IMR-90 (cell line): ENCODE measurements at regions not wholly inside any gene's neighbourhood (a gene's known extent, or its start where the extent isn't known, plus 50 kb on each side); places are given as distances from the start of the nearest gene placed in this dataset.

Experiments
- ATAC-seq: fragments of 200-7000 bp; cut with Tn5 transposase; 2 replicates; pipeline ENCODE4 v1.9.1; 2020; ENCODE audit warnings: low read depth, mild to moderate bottlenecking, moderate library complexity
- BruUV-seq: library from RNA; stranded (reverse); fragments of 400-500 nt; replicated peaks from 2 replicates; lab custom pipeline; 2021; lab: Mats Ljungman, UMichigan
- CTCF ChIA-PET: fragments of 300-600 bp; formaldehyde crosslinking; extraction: SDS; loops from one replicate; lab custom pipeline; 2021; ENCODE audit warnings: antibody characterized with exemption; lab: Yijun Ruan, JAX
- POLR2A ChIA-PET: fragments of 300-600 bp; sonication (Branson Sonifier 250); formaldehyde crosslinking; loops from one replicate; lab custom pipeline; 2022; ENCODE audit warnings: antibody characterized with exemption; ENCODE audit not compliant: unreplicated experiment; lab: Charles Lee
- DNase-seq: peaks from one replicate; pipeline ENCODE4 v3.0.0; 2013
- H2AFZ ChIP-seq: replicated peaks from 2 replicates; pipeline ENCODE3; 2013; ENCODE audit warnings: low read length, mild to moderate bottlenecking; ENCODE audit not compliant: poor library complexity
- H2AK5ac ChIP-seq: 2 replicates; pipeline ENCODE4 v1.6.1; 2013; ENCODE audit warnings: low read depth, low read length, inconsistent platforms
- H2AK9ac ChIP-seq: replicated peaks from 2 replicates; pipeline ENCODE3; 2013; ENCODE audit warnings: mild to moderate bottlenecking, low read depth, low read length, moderate library complexity; ENCODE audit not compliant: poor library complexity
- H2BK120ac ChIP-seq: 2 replicates; pipeline ENCODE4 v1.6.1; 2013; ENCODE audit warnings: low read depth, low read length, inconsistent platforms
- H2BK15ac ChIP-seq: 3 replicates; pipeline ENCODE4 v1.6.1; 2013; ENCODE audit warnings: low read depth, low read length, inconsistent platforms
- H2BK20ac ChIP-seq: 2 replicates; pipeline ENCODE4 v1.6.1; 2013; ENCODE audit warnings: low read depth, mild to moderate bottlenecking, inconsistent platforms, low read length, moderate library complexity
- H2BK5ac ChIP-seq: 2 replicates; pipeline ENCODE4 v1.6.1; 2013; ENCODE audit warnings: mild to moderate bottlenecking, low read depth, low read length, inconsistent platforms; ENCODE audit not compliant: poor library complexity, severe bottlenecking
- H3K14ac ChIP-seq: replicated peaks from 2 replicates; pipeline ENCODE4 v1.6.1; 2013; ENCODE audit warnings: low read depth, low read length, inconsistent platforms
- H3K18ac ChIP-seq: 2 replicates; pipeline ENCODE4 v1.6.1; 2013; ENCODE audit warnings: low read depth, low read length, control low read depth
- H3K23ac ChIP-seq: 2 replicates; pipeline ENCODE4 v1.6.1; 2013; ENCODE audit warnings: low read depth, low read length, inconsistent platforms
- H3K27ac ChIP-seq: 2 replicates; pipeline ENCODE4 v1.5.1; 2013; ENCODE audit warnings: mild to moderate bottlenecking, control low read depth, low read length; ENCODE audit not compliant: insufficient read depth
- H3K27me3 ChIP-seq: 2 replicates; pipeline ENCODE4 v1.6.1; 2013; ENCODE audit warnings: low read length; ENCODE audit not compliant: control insufficient read depth, insufficient read depth
- H3K36me3 ChIP-seq: 2 replicates; pipeline ENCODE4 v1.6.1; 2013; ENCODE audit warnings: low read length, mixed read lengths; ENCODE audit not compliant: control insufficient read depth, insufficient read depth
- H3K4ac ChIP-seq: 2 replicates; pipeline ENCODE4 v1.6.1; 2013; ENCODE audit warnings: low read depth, low read length, inconsistent platforms
- H3K4me1 ChIP-seq: 2 replicates; pipeline ENCODE4 v1.6.1; 2013; ENCODE audit warnings: low read length, mixed read lengths; ENCODE audit not compliant: control insufficient read depth, insufficient read depth
- H3K4me2 ChIP-seq: 2 replicates; pipeline ENCODE4 v1.6.1; 2013; ENCODE audit warnings: low read depth, mild to moderate bottlenecking, control low read depth, low read length, moderate library complexity
- H3K4me3 ChIP-seq: 2 replicates; pipeline ENCODE4 v1.5.1; 2013; ENCODE audit warnings: low read depth, mild to moderate bottlenecking, control low read depth, low read length, moderate library complexity; ENCODE audit not compliant: insufficient read depth
- H3K56ac ChIP-seq: 2 replicates; pipeline ENCODE4 v1.6.1; 2013; ENCODE audit warnings: low read length, inconsistent platforms; ENCODE audit not compliant: insufficient read depth; ENCODE audit errors: extremely low read depth
- H3K79me1 ChIP-seq, 2 experiments: 2 replicates each; pipeline ENCODE4 v1.6.1; 2013; ENCODE audit warnings: low read length in 2 of 2, inconsistent platforms in 1 of 2, low read depth in 1 of 2
- H3K9ac ChIP-seq: 2 replicates; pipeline ENCODE4 v1.6.1; 2013; ENCODE audit warnings: low read depth, low read length, control low read depth
- H3K9me1 ChIP-seq: 2 replicates; pipeline ENCODE4 v1.6.1; 2013; ENCODE audit warnings: low read length, inconsistent platforms; ENCODE audit not compliant: insufficient read depth
- H3K9me3 ChIP-seq: 2 replicates; pipeline ENCODE4 v1.6.1; 2013; ENCODE audit warnings: low read length; ENCODE audit not compliant: control insufficient read depth, insufficient read depth
- H4K20me1 ChIP-seq: 2 replicates; pipeline ENCODE4 v1.6.1; 2013; ENCODE audit warnings: low read length, inconsistent platforms; ENCODE audit not compliant: insufficient read depth
- H4K5ac ChIP-seq: 2 replicates; pipeline ENCODE4 v1.6.1; 2013; ENCODE audit warnings: mild to moderate bottlenecking, low read depth, low read length, control low read depth
- H4K8ac ChIP-seq, 2 experiments: 2 replicates each; pipeline ENCODE4 v1.6.1; 2013; ENCODE audit warnings: low read depth in 2 of 2, low read length in 2 of 2, control low read depth in 1 of 2, inconsistent platforms in 1 of 2
- H4K91ac ChIP-seq: 2 replicates; pipeline ENCODE4 v1.6.1; 2013; ENCODE audit warnings: low read depth, low read length, inconsistent platforms; ENCODE audit not compliant: insufficient read depth
- BHLHE40 ChIP-seq: fragments of 150-350 bp; IDR thresholded peaks from 2 replicates; pipeline ENCODE4 v1.6.1; 2016; ENCODE audit warnings: mild to moderate bottlenecking, low read depth, low read length
- CEBPB ChIP-seq: IDR thresholded peaks from 2 replicates; pipeline ENCODE4 v1.6.1; 2012; ENCODE audit warnings: low read depth, low read length, improper control_type of control experiment
- CHD1 ChIP-seq: IDR thresholded peaks from 2 replicates; pipeline ENCODE4 v1.6.1; 2012; ENCODE audit warnings: low read depth, low read length, improper control_type of control experiment
- FOS ChIP-seq: fragments of 150-350 bp; IDR thresholded peaks from 2 replicates; pipeline ENCODE4 v1.6.1; 2016; ENCODE audit warnings: low read depth, low read length
- MAFK ChIP-seq: IDR thresholded peaks from 2 replicates; pipeline ENCODE4 v1.6.1; 2012; ENCODE audit warnings: low read depth, low read length, improper control_type of control experiment
- MAZ ChIP-seq: IDR thresholded peaks from 2 replicates; pipeline ENCODE4 v1.6.1; 2012; ENCODE audit warnings: low read depth, mild to moderate bottlenecking, low read length, improper control_type of control experiment, moderate library complexity, borderline replicate concordance
- MXI1 ChIP-seq: IDR thresholded peaks from 2 replicates; pipeline ENCODE4 v1.6.1; 2012; ENCODE audit warnings: low read depth, mild to moderate bottlenecking, low read length, moderate library complexity, borderline replicate concordance
- NFE2L2 ChIP-seq: fragments of 150-350 bp; IDR thresholded peaks from 2 replicates; pipeline ENCODE4 v1.6.1; 2016; ENCODE audit warnings: low read depth, mild to moderate bottlenecking, low read length
- POLR2A ChIP-seq: IDR thresholded peaks from 2 replicates; pipeline ENCODE4 v1.6.1; 2012; ENCODE audit warnings: mild to moderate bottlenecking, low read depth, low read length
- RAD21 ChIP-seq: IDR thresholded peaks from 2 replicates; pipeline ENCODE4 v1.6.1; 2012; ENCODE audit warnings: low read length, improper control_type of control experiment
- RCOR1 ChIP-seq: IDR thresholded peaks from 2 replicates; pipeline ENCODE4 v1.6.1; 2012; ENCODE audit warnings: mild to moderate bottlenecking, low read length, improper control_type of control experiment; ENCODE audit not compliant: insufficient replicate concordance
- RFX5 ChIP-seq: IDR thresholded peaks from 2 replicates; pipeline ENCODE4 v1.8.0; 2012; ENCODE audit warnings: low read depth, mild to moderate bottlenecking, low read length, moderate library complexity
- SMC3 ChIP-seq: fragments of 150-350 bp; IDR thresholded peaks from 2 replicates; pipeline ENCODE4 v1.6.1; 2016; ENCODE audit warnings: low read depth, mild to moderate bottlenecking, antibody characterized with exemption, low read length, moderate library complexity
- WGBS, 2 experiments: methylation state at CpG; one replicate each; pipeline versions ENCODE4 v1.1.5 to v1.1.7; 2013; ENCODE audit warnings: missing lambda C conversion rate in 2 of 2; ENCODE audit not compliant: insufficient read length in 1 of 2; ENCODE audit errors: extremely low coverage in 2 of 2; 5-methylcytosine and 5-hydroxymethylcytosine counted together
- dilution Hi-C: fragments of 300-500 bp; cut with HindIII; formaldehyde crosslinking; loops from one replicate; pipeline ENCODE4 v1.14.3; 2018; ENCODE audit warnings: low sequenced_read_pairs; ENCODE audit not compliant: unreplicated experiment
- in situ Hi-C: fragments of 300-500 bp; cut with MboI; formaldehyde crosslinking; loops from 3 replicates; pipeline ENCODE4 v1.14.3; 2019; ENCODE audit warnings: low sequenced_read_pairs, inconsistent platforms, mixed read lengths
- intact Hi-C: fragments of 100-400 bp; cut with micrococcal nuclease; formaldehyde crosslinking; loops from 2 replicates; pipeline ENCODE4 v1.10.0; 2022
- TF ChIP-seq, protein P1 (sequence below): fragments of 150-350 bp; IDR thresholded peaks from 2 replicates; pipeline ENCODE4 v1.6.1; 2016; ENCODE audit warnings: low read depth, mild to moderate bottlenecking, low read length, moderate library complexity, borderline replicate concordance
- TF ChIP-seq, protein P2 (sequence below): fragments of 150-350 bp; IDR thresholded peaks from 2 replicates; pipeline ENCODE4 v1.6.1; 2017; ENCODE audit warnings: mild to moderate bottlenecking, antibody characterized with exemption, low read length, low read depth
- TF ChIP-seq, protein P3 (sequence below): conservative IDR thresholded peaks from 2 replicates; pipeline ENCODE4 v1.5.1; 2012; ENCODE audit warnings: mild to moderate bottlenecking, low read depth, low read length, improper control_type of control experiment

DNA sequence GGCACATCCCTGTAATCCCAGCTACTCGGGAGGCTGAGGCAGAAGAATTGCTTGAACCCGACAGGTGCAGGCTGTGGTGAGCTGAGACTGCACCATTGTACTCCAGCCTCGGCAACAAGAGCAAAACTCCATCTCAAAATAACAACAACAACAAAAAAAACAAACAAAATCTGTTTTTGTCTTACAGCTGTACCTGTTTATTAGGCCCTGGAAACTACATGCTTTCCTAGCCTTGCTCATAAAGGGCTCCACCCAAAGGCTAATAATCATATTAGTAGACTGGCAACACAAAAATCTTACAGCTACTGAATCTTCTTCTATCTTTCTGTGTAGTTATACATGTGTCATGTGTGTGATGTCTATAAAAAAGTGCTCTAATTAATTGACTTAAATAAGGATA is 503.9 kb upstream of the EYS start:
- no peak overlapping the region for H2BK15ac ChIP-seq
- no peaks in the 10 kb centered on the region for H3K4me1 ChIP-seq
- no peaks in the 10 kb centered on the region for H3K79me1 ChIP-seq
- no peak overlapping the region for H2BK20ac ChIP-seq
- no peak overlapping the region for H4K5ac ChIP-seq
- BruUV-seq = no TSS peak
- H2AFZ ChIP-seq = no peak overlapping the region
- ChIA-PET CTCF (no interaction called here), POLR2A (no interaction called here)
- H3K27me3 ChIP-seq = no peaks in the 10 kb centered on the region
- TF ChIP-seq FOS = no peak
- no peak for TF ChIP-seq MAZ
- TF ChIP-seq RAD21 = no peak
- TF ChIP-seq RCOR1 = no peak
- TF ChIP-seq RFX5 = no peak
- TF ChIP-seq SMC3 = no peak
- no peak for TF ChIP-seq CEBPB
- no peak for TF ChIP-seq MXI1
- TF ChIP-seq NFE2L2 = no peak
- TF ChIP-seq, protein P1, sequence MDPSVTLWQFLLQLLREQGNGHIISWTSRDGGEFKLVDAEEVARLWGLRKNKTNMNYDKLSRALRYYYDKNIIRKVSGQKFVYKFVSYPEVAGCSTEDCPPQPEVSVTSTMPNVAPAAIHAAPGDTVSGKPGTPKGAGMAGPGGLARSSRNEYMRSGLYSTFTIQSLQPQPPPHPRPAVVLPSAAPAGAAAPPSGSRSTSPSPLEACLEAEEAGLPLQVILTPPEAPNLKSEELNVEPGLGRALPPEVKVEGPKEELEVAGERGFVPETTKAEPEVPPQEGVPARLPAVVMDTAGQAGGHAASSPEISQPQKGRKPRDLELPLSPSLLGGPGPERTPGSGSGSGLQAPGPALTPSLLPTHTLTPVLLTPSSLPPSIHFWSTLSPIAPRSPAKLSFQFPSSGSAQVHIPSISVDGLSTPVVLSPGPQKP = no peak
- TF ChIP-seq, protein P2, sequence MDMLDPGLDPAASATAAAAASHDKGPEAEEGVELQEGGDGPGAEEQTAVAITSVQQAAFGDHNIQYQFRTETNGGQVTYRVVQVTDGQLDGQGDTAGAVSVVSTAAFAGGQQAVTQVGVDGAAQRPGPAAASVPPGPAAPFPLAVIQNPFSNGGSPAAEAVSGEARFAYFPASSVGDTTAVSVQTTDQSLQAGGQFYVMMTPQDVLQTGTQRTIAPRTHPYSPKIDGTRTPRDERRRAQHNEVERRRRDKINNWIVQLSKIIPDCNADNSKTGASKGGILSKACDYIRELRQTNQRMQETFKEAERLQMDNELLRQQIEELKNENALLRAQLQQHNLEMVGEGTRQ = no peak
- TF ChIP-seq POLR2A = no peak
- no peak for TF ChIP-seq MAFK
- no peak for TF ChIP-seq CHD1
- TF ChIP-seq, protein P3, sequence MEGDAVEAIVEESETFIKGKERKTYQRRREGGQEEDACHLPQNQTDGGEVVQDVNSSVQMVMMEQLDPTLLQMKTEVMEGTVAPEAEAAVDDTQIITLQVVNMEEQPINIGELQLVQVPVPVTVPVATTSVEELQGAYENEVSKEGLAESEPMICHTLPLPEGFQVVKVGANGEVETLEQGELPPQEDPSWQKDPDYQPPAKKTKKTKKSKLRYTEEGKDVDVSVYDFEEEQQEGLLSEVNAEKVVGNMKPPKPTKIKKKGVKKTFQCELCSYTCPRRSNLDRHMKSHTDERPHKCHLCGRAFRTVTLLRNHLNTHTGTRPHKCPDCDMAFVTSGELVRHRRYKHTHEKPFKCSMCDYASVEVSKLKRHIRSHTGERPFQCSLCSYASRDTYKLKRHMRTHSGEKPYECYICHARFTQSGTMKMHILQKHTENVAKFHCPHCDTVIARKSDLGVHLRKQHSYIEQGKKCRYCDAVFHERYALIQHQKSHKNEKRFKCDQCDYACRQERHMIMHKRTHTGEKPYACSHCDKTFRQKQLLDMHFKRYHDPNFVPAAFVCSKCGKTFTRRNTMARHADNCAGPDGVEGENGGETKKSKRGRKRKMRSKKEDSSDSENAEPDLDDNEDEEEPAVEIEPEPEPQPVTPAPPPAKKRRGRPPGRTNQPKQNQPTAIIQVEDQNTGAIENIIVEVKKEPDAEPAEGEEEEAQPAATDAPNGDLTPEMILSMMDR = no peak
- no peak for TF ChIP-seq BHLHE40
- no peak overlapping the region for H4K91ac ChIP-seq
- no peak overlapping the region for H3K56ac ChIP-seq
- no peak overlapping the region for H2AK5ac ChIP-seq
- no peak overlapping the region for H2AK9ac ChIP-seq
- no peak overlapping the region for H3K4ac ChIP-seq
- no peak for ATAC-seq
- H4K8ac ChIP-seq = no peak overlapping the region
- H3K36me3 ChIP-seq = no peaks in the 10 kb centered on the region
- no peak for DNase-seq
- H3K9me3 ChIP-seq = peaks cover 7% of the 10 kb centered on the region
- no peak overlapping the region for H3K9ac ChIP-seq
- WGBS, 2 experiments = 38% methylated on average over 2 of the region's 3 CpGs; no CpG with 5 or more reads in 1 of the 2 experiments
- no peak overlapping the region for H2BK120ac ChIP-seq
- in situ Hi-C loops = no loop called here
- H3K9me1 ChIP-seq = no peaks in the 10 kb centered on the region
- H3K4me2 ChIP-seq = no peak overlapping the region
- H3K23ac ChIP-seq = no peak overlapping the region
- H3K14ac ChIP-seq = no peak overlapping the region
- no peak overlapping the region for H2BK5ac ChIP-seq
- H3K27ac ChIP-seq = no peak overlapping the region
- intact Hi-C loops = no loop called here
- H3K4me3 ChIP-seq = no peak overlapping the region
- H4K20me1 ChIP-seq = no peaks in the 10 kb centered on the region
- dilution Hi-C loops = no loop called here
- no peak overlapping the region for H3K18ac ChIP-seq
